ENCODE measurements at regions not wholly inside any gene's neighbourhood (a gene's known extent, or its start where the extent isn't known, plus 50 kb on each side); places are given as distances from the start of the nearest gene placed in this dataset.
A peak's percentile ranks its signal among the peaks of the same experiment; 100 is the strongest.

DNA sequence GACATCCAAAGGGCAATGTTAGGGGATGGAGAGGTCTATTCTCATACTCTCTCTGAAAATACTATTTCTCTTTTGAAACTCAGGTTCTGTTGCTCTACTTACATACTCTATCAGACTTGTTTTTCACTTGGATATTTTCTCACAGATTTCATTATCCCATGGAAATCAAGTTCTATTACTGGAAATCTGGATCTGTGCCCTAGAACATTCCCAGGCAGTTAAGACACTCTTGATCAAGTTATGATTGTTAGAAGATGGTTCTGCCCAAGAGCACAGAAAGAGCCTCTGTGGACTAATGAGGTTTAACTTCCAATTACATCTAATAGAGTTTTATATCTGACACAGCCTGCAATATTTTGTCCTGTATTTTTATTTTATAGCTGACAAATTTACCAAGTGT is 591.0 kb upstream of the ATP2B1 start:
- H3K4me3 ChIP-seq = no peak overlapping the region
- no peaks in the 10 kb centered on the region for H3K27me3 ChIP-seq
- intact Hi-C loops (cut with DNase I; ENCODE audit: low total_unique reads) = no loop called here
- H3K9me3 ChIP-seq = no peaks in the 10 kb centered on the region
- no peak overlapping the region for H3K27ac ChIP-seq
- no peaks in the 10 kb centered on the region for H3K36me3 ChIP-seq
- TF ChIP-seq EP300 (IDR thresholded peaks at IDR 0.05) (no peak), POLR2AphosphoS5 (IDR thresholded peaks at IDR 0.05) (no peak), POLR2A (IDR thresholded peaks at IDR 0.05) (no peak), CTCF (IDR thresholded peaks at IDR 0.05) (no peak)
- peak in 1 of 2 donors; percentile 32 for DNase-seq
- H3K4me1 ChIP-seq = no peaks in the 10 kb centered on the region

GRCh38 chr12:90299121-90299520 is 590.5 kb upstream of the ATP2B1 start:
- 50 to 66% (median 61%) methylated on average over 4 of the region's 4 CpGs for WGBS, 5 donors
- no peaks in the 10 kb centered on the region for H3K4me1 ChIP-seq
- H3K9me3 ChIP-seq = no peaks in the 10 kb centered on the region
- intact Hi-C loops (cut with DNase I; ENCODE audit: low total_unique reads) = no loop called here
- no peaks in the 10 kb centered on the region for H3K36me3 ChIP-seq
- TF ChIP-seq EP300 (IDR thresholded peaks at IDR 0.05) (no peak), POLR2AphosphoS5 (IDR thresholded peaks at IDR 0.05) (no peak), POLR2A (IDR thresholded peaks at IDR 0.05) (no peak), CTCF (IDR thresholded peaks at IDR 0.05) (no peak)
- no peaks in the 10 kb centered on the region for H3K27me3 ChIP-seq
- DNase-seq = no peak
- no peak overlapping the region for H3K27ac ChIP-seq
- no peak overlapping the region for H3K4me3 ChIP-seq

DNA sequence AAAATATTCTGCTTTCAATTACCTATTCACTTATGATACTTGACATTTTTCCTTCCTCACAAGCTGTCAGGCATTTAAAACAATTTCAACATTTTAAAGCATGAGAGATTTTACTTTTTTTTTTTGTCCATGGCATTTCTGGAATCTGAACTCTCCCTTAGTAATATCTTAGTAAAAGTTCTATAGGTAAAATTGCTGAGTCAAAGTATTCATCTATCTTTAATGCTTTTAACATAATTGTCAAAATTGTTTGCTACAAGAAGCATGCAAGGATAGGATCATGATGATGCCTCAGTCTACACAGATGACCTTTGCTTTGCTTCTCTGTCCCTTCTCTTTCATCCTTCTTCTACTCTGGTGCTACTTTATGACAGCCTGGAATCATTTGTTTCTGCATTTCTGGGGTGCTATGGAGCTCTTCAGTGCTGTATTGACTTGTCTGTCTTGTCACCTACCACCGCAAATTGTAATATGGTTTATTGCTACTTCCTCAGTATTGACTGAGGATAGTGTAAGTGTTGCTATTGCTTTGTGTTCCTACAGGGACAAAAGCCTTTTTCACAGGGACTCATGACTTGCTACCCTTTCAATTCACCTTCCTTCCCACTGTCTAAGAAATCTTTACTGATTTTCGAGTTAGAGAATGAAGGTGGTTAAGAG is 589.8 kb upstream of the ATP2B1 start:
- intact Hi-C loops (cut with DNase I; ENCODE audit: low total_unique reads) = no loop called here
- H3K9me3 ChIP-seq = no peaks in the 10 kb centered on the region
- H3K4me1 ChIP-seq = no peaks in the 10 kb centered on the region
- no peak overlapping the region for H3K27ac ChIP-seq
- no peak overlapping the region for H3K4me3 ChIP-seq
- 56 to 78% (median 66%) methylated on average over 2 of the region's 2 CpGs for WGBS, 5 donors
- no peaks in the 10 kb centered on the region for H3K27me3 ChIP-seq
- TF ChIP-seq POLR2AphosphoS5 (IDR thresholded peaks at IDR 0.05) (no peak), CTCF (IDR thresholded peaks at IDR 0.05) (no peak), POLR2A (IDR thresholded peaks at IDR 0.05) (no peak), EP300 (IDR thresholded peaks at IDR 0.05) (no peak)
- H3K36me3 ChIP-seq = no peaks in the 10 kb centered on the region
- DNase-seq = no peak

- Histone ChIP-seq H3K27me3 (no peaks in the 10 kb centered on the region), H3K27ac (no peak overlapping the region), H3K4me1 (no peaks in the 10 kb centered on the region), H3K36me3 (no peaks in the 10 kb centered on the region), H3K9me3 (no peaks in the 10 kb centered on the region), H3K4me3 (no peak overlapping the region)
- 79 to 94% (median 84%) methylated on average over 2 of the region's 2 CpGs for WGBS, 5 donors
- no peak for TF ChIP-seq POLR2AphosphoS5 (IDR thresholded peaks at IDR 0.05)
- TF ChIP-seq CTCF (IDR thresholded peaks at IDR 0.05) = no peak
- TF ChIP-seq EP300 (IDR thresholded peaks at IDR 0.05) = no peak
- no peak for TF ChIP-seq POLR2A (IDR thresholded peaks at IDR 0.05)
- intact Hi-C loops (cut with DNase I; ENCODE audit: low total_unique reads) = no loop called here
- DNase-seq = no peak
These were observed 587.2 kb upstream of the ATP2B1 start for GRCh38 chr12:90295858-90296257.

Measured in stomach (tissue), 8 donors.